ENCODE measurements at regions not wholly inside any gene's neighbourhood (a gene's known extent, or its start where the extent isn't known, plus 50 kb on each side); places are given as distances from the start of the nearest gene placed in this dataset.

DNA sequence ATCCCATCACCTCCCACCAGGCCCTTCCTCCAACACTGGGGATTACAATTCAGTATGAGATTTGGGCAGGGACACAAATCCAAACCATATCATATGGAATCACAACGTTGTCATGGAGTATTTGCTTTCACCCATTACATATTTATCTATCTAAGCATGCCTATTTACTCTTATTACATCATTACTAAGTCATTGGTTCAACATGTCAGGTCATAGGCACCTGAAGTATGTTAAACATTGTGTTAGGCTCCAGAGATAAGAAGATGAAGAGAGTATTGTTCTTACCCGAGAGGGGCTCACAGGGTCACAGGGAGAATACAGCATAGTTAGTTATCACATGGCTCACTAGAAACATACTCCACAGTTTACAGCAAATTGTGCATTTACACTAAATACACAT lies 150.5 kb downstream of the TMEM161B start:
- TF ChIP-seq POLR2A (IDR thresholded peaks at IDR 0.05; ENCODE audit: low read depth, low read length): no peak
- TF ChIP-seq CEBPB (IDR thresholded peaks at IDR 0.05; ENCODE audit: borderline replicate concordance in 1 of 2, low read depth in 2 of 2, low read length in 2 of 2): no peak
- TF ChIP-seq, protein P1, sequence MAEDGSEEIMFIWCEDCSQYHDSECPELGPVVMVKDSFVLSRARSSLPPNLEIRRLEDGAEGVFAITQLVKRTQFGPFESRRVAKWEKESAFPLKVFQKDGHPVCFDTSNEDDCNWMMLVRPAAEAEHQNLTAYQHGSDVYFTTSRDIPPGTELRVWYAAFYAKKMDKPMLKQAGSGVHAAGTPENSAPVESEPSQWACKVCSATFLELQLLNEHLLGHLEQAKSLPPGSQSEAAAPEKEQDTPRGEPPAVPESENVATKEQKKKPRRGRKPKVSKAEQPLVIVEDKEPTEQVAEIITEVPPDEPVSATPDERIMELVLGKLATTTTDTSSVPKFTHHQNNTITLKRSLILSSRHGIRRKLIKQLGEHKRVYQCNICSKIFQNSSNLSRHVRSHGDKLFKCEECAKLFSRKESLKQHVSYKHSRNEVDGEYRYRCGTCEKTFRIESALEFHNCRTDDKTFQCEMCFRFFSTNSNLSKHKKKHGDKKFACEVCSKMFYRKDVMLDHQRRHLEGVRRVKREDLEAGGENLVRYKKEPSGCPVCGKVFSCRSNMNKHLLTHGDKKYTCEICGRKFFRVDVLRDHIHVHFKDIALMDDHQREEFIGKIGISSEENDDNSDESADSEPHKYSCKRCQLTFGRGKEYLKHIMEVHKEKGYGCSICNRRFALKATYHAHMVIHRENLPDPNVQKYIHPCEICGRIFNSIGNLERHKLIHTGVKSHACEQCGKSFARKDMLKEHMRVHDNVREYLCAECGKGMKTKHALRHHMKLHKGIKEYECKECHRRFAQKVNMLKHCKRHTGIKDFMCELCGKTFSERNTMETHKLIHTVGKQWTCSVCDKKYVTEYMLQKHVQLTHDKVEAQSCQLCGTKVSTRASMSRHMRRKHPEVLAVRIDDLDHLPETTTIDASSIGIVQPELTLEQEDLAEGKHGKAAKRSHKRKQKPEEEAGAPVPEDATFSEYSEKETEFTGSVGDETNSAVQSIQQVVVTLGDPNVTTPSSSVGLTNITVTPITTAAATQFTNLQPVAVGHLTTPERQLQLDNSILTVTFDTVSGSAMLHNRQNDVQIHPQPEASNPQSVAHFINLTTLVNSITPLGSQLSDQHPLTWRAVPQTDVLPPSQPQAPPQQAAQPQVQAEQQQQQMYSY (CRISPR knock-in tag; IDR thresholded peaks at IDR 0.05): no peak
- no peak for TF ChIP-seq CHD2 (IDR thresholded peaks at IDR 0.05; ENCODE audit: borderline replicate concordance, low read depth, low read length)
- TF ChIP-seq, protein P2, sequence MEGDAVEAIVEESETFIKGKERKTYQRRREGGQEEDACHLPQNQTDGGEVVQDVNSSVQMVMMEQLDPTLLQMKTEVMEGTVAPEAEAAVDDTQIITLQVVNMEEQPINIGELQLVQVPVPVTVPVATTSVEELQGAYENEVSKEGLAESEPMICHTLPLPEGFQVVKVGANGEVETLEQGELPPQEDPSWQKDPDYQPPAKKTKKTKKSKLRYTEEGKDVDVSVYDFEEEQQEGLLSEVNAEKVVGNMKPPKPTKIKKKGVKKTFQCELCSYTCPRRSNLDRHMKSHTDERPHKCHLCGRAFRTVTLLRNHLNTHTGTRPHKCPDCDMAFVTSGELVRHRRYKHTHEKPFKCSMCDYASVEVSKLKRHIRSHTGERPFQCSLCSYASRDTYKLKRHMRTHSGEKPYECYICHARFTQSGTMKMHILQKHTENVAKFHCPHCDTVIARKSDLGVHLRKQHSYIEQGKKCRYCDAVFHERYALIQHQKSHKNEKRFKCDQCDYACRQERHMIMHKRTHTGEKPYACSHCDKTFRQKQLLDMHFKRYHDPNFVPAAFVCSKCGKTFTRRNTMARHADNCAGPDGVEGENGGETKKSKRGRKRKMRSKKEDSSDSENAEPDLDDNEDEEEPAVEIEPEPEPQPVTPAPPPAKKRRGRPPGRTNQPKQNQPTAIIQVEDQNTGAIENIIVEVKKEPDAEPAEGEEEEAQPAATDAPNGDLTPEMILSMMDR (IDR thresholded peaks at IDR 0.05 in 2 of 3, conservative IDR thresholded peaks at IDR 0.05 in 1 of 3; ENCODE audit: control insufficient read depth in 2 of 3, extremely low read depth in 1 of 3, insufficient read depth in 1 of 3, low read depth in 3 of 3, low read length in 3 of 3): no peak
- TF ChIP-seq, protein P3, sequence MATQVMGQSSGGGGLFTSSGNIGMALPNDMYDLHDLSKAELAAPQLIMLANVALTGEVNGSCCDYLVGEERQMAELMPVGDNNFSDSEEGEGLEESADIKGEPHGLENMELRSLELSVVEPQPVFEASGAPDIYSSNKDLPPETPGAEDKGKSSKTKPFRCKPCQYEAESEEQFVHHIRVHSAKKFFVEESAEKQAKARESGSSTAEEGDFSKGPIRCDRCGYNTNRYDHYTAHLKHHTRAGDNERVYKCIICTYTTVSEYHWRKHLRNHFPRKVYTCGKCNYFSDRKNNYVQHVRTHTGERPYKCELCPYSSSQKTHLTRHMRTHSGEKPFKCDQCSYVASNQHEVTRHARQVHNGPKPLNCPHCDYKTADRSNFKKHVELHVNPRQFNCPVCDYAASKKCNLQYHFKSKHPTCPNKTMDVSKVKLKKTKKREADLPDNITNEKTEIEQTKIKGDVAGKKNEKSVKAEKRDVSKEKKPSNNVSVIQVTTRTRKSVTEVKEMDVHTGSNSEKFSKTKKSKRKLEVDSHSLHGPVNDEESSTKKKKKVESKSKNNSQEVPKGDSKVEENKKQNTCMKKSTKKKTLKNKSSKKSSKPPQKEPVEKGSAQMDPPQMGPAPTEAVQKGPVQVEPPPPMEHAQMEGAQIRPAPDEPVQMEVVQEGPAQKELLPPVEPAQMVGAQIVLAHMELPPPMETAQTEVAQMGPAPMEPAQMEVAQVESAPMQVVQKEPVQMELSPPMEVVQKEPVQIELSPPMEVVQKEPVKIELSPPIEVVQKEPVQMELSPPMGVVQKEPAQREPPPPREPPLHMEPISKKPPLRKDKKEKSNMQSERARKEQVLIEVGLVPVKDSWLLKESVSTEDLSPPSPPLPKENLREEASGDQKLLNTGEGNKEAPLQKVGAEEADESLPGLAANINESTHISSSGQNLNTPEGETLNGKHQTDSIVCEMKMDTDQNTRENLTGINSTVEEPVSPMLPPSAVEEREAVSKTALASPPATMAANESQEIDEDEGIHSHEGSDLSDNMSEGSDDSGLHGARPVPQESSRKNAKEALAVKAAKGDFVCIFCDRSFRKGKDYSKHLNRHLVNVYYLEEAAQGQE (IDR thresholded peaks at IDR 0.05; ENCODE audit: low read depth, low read length): no peak
- TF ChIP-seq CREB1 (IDR thresholded peaks at IDR 0.05; ENCODE audit: low read depth): no peak
- TF ChIP-seq EP300 (IDR thresholded peaks at IDR 0.05; ENCODE audit: borderline replicate concordance in 1 of 2, control insufficient read depth in 1 of 2, low read depth in 2 of 2, low read length in 2 of 2): no peak
- TF ChIP-seq, protein P4, sequence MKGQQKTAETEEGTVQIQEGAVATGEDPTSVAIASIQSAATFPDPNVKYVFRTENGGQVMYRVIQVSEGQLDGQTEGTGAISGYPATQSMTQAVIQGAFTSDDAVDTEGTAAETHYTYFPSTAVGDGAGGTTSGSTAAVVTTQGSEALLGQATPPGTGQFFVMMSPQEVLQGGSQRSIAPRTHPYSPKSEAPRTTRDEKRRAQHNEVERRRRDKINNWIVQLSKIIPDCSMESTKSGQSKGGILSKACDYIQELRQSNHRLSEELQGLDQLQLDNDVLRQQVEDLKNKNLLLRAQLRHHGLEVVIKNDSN (IDR thresholded peaks at IDR 0.05; ENCODE audit: borderline replicate concordance, extremely low read length, insufficient read depth, low read depth, low read length): no peak
- TF ChIP-seq TBL1XR1 (IDR thresholded peaks at IDR 0.05; ENCODE audit: low read depth, low read length): no peak
- TF ChIP-seq MTA3 (IDR thresholded peaks at IDR 0.05; ENCODE audit: borderline replicate concordance, low read length): no peak
- no peak for TF ChIP-seq SMAD1 (IDR thresholded peaks at IDR 0.05; ENCODE audit: low read depth, partially characterized antibody)
- no peak for TF ChIP-seq FOS (IDR thresholded peaks at IDR 0.05; ENCODE audit: borderline replicate concordance, extremely low read depth, insufficient read length)
- no peak for TF ChIP-seq CHD4 (IDR thresholded peaks at IDR 0.05)

Measured in GM12878 (cell line).